NCI-H2227 treated with DMSO at 0.1 percent for 48 hours (cell line): ENCODE measurements at regions not wholly inside any gene's neighbourhood (a gene's known extent, or its start where the extent isn't known, plus 50 kb on each side); places are given as distances from the start of the nearest gene placed in this dataset.

ENCODE experiments used
- DNase-seq: peaks from one replicate; lab custom pipeline; 2025; lab: John Stamatoyannopoulos, UW

DNA sequence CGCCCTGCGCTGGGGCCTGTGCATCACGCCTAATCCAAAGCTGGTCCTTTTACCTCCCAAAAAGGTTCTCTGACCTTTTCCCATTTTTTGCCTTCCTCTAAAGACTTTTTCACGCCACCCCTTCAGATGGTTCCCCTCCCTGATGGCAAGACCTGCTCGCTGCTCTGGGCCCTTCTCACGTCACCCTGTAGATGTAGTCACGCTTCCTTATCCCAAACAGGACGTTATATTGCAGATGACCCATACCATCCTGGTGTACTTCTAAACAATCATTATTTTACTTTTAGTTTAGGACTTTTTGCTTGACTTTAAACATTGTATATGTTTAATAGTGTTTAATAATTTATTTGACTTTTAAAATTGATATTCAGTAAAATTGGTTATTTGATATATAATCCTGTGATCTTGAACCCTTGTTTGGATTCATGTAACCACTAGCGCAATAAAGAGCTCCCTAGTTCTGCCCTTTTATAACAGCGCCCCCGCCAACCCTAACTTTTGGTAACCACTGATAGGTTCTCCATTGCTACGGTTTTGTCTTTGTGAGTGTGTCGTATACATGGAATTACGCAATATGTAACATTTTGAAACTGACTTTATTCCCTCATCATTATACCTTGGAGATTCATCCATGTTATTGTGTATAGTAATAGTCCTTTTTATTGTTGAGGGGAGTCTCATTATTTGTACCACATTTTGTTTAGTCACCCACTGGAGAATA lies 159.0 kb upstream of the CHRNA7 start:
- DNase-seq: no peak

DNA sequence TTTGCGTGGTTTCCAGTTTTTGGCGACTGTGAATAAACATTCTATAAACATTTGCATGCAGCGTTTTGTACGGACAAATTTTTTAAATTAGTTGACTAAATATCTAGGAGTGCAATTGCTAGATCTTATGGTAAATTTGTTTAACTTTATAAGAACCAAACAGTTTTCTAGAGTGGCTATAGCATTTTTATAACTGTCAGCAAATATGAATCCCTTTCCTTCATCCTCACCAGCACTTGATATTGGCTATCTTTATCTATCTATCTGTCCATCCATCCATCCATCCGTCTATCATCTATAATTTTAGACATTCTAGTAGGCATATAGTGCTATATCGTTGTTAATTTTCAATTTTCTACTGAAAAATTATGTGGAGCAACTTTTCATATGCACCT lies 158.4 kb upstream of the CHRNA7 start:
- DNase-seq: no peak

DNA sequence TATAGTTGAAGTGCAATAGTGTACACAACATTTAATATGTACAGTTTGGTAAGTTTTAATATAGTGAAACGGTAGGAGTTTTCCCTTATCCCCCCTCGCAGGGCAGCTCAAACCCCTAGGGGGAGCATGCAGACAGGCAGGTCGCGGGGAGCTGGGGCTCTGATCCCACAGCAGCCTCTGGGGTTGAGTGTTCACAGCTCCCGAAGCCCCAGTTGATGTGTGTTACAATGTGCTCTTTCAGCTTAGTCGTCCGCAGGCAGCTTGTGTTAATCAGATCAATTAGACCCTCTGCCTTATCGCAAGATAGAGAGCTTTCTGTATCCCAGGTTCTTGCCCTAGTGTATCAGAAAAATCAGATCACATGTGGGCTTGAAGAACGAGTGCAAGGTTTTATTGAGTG lies 143.1 kb upstream of the CHRNA7 start:
- no peak for DNase-seq

- no peak for DNase-seq
These were observed 137.8 kb upstream of the CHRNA7 start for GRCh38 chr15:31892513-31892912.

GRCh38 chr15:31893780-31894179 lies 136.5 kb upstream of the CHRNA7 start:
- no peak for DNase-seq

- DNase-seq: no peak
These were observed 132.6 kb upstream of the CHRNA7 start for GRCh38 chr15:31897746-31898145.

DNA sequence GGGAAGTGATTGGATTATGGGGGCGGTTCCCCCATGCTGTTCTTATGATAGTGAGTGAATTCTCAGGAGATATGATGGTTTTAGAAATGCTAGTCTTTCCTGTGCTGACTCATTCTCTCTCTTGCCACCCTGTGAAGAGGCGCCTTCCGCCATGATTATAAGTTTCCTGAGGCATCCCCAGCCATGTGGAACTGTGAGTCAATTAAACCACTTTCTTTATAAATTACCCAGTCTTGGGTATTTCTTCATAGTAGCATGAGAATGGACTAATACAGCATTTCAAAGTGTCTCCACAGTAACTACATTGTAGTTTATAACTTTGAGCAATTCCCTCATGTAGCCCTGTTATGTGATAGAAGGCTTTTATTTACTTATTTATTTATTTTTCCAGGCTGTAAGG lies 128.8 kb upstream of the CHRNA7 start:
- no peak for DNase-seq

DNA sequence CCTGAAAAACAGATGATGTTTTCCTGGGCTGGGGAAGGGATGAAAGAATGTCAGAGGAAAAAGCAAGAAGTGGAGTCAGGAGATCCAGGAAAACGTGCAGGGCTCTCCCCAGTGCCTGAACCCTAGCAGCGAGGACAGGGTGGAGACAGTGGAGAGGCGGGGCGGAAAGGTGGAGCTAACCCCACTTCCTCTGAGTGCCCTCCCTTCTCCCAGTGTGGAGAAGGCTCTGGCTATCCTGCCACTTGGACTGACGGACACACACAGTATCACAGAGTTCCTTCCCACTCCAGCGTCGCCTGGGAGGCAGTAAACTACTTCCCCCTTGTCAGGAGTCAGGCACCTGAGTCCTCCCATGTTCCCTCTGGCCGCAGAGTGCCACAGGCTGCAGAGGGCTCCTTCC lies 125.3 kb upstream of the CHRNA7 start:
- DNase-seq: no peak

GRCh38 chr15:31925541-31925940 lies 104.8 kb upstream of the CHRNA7 start:
- no peak for DNase-seq

DNA sequence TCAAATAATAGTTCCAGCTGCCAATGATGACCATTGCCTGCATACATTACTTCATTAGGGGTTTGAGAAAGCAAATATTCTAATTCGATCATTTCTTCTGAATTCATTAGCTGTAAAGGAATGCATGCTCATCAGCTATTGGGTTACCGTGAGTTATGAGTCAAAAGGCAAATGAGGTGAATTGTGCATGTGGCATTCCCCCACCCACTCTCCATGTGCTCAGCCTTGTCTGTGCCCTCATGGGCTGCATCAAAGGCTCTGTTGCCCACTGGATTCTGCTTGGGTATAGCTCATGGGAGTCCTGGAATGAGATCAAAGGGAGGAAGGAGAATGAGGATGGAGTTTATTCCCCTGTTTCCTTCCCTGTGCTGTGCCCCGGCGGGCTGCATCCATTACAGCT lies 99.3 kb upstream of the CHRNA7 start:
- no peak for DNase-seq

DNA sequence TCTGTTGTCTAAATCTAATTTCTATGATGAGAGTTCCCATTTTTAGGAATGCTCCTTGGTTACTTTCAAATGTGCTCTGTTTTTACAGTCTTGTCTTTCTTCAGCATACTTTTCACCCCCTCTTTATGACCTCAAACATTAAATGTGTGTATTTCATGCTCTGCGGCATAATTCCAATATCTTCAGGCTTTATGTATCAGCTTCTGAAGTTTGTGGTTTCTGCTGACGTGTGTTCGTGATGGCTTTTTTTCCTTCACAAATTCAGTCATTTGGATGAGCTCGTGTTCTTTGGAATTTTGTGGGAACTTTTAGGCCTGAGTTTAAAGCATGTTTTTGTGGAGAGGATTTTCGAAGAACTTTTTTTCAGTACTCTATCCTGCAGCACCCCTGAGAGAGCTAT lies 97.7 kb upstream of the CHRNA7 start:
- DNase-seq: no peak

DNA sequence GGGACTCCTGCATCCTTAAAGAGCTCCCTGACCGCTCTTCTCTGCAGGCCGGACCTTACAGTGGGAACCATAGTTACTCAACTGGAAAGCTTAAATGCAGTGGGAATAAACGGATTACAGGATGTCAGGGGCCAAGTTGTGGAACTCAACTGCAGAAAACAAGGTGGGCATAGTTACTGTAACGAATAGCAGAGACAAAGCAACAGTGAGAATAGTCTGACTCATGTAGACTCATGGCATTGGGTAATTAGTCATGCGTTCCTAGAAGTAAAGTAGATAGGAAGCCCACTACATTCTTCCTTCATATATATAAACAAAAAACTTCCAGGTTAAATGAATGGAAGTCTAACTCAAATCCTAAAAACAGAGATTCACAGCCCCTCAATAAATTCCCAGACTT lies 95.5 kb upstream of the CHRNA7 start:
- DNase-seq: no peak

DNA sequence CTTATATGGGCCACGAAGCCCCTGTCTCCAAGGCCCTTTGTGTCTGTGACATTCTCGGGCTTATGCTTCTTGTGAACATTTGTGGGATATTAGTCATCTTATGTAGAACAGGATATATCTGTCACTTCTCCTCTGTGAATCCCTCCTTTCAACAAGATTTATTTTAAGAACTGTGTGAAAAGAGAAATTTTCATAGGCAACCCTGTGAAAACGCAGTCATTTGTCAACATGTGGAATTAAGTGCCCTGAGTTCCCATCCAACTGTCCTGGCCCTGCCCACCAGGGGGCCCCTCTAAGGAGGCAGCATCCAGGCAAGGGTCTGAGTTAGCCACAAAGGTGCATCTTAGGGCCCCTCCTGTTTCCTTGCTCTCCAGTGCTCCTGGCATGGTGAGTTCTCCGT lies 76.8 kb upstream of the CHRNA7 start:
- no peak for DNase-seq

DNA sequence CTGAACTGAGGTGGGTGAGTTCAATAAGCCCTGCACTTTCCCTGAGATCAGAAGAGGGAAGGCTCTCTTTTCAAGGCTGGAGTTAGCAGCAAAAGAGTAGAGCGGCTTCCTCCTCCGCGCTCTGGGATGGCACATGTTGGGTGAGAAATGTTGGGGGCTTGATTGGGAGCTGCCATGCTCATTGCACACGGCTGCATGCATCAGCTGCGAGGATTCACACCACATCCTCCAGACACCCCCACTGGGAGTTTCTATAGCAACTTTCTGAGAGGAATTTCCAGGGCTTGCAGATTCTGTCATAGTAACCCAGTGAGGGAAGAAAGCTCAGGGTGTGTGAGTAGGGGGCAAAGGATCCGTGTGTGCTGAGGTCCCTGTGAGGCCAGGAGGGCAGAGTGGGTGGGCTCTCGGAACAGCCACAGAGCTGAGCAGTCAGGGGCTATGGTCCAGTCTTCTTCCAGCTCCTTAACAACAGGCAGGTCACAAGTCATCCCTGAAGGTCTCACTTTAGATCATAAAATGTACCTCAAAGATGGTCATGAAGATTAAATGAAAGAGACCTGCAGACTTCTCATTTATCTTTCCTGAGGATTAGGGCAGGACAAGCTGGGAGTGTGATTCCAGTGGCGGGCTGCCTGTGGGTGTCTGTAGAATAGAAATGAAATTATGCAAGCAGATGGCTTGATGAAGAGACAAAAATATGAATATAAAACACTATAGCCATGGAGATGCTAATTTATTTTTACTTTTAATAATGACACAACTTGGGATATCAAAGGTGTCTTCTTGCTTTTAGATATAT lies 75.7 kb upstream of the CHRNA7 start:
- DNase-seq: no peak

- no peak for DNase-seq
These were observed 74.6 kb upstream of the CHRNA7 start for GRCh38 chr15:31955734-31956133.

DNA sequence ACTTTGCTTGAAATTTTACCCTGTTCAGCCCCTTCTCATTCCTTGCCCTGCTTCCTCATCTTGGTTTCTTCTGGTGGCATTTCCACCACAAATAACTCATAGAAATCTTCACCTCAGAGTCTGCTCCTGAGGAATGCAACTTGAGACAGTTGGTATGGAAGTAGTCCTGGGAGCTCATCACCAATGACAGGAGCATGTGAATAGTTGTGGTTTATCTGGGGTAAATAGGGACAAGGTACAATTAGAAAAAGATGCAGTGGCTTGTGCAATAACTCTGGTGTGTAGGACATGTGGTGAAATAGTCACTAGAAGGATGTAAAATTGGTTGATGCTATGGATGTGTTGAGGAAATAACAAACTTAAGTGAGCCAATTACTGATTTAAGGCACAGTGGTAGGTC lies 72.7 kb upstream of the CHRNA7 start:
- no peak for DNase-seq

DNA sequence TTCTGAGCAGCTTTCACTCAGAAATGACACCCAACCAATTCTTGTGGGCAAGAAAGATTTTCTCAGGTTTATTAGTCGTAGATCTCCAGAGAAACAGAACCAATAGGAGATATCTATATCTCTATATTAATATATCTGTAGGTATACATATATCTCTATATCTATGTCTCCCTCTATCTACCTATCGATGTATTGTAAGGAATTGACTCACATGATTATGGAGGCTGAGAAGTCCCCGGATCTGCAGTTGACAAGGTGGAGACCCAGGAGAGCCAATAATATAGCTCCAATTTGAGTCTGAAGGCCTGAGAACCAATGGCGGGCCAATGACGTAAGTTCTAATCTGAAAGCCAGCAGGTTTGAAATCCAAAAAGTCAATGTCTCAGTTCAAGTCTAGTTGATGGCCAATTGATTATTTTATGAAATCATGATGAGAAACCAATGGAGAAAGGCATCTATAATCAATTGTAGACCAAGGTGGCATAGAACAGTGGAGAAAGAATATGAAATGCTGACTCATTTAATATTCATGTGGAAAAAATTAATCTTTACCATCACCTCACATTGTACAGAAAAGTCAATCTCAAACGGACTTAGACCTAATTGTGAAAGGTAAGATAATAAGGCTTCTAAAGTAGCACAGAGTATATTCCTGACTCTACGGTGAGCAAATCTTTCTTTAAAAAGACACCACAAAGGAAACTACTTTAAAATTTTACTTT lies 65.6 kb upstream of the CHRNA7 start:
- DNase-seq: no peak

GRCh38 chr15:31970007-31970406 lies 60.3 kb upstream of the CHRNA7 start:
- no peak for DNase-seq

- no peak for DNase-seq
These were observed 57.1 kb upstream of the CHRNA7 start for GRCh38 chr15:31973197-31973596.

DNA sequence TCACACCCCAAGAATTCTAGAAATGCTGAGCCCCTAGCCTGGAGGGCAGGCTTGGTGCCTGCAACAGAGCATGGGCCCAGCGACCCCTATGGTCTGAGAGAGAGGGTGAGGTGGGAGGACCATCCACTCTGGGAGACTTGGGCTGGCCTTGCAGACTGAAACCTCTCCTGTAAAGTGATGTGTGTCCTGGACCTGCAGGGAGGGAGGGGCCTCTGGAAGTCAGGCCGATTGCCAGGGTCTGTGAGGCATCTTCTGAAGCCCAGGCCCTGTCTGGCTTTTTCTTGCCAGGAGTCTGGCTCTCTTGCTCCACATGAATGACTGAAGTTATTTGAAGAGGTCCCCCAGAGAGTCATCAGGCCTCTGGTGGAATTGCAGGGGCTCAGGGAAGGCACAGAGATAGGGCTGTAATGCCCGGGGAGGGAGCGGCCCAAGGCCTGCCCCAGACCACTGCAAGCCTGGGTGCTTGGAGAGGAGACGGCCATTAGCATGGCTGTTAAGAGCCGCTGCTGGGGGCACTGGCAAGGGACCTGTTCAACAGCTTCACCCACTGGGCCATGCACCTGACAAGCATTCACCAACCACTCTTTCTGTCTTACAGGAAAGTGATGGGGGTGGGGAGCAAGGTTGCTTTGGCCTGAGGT lies 56.0 kb upstream of the CHRNA7 start:
- DNase-seq: no peak

DNA sequence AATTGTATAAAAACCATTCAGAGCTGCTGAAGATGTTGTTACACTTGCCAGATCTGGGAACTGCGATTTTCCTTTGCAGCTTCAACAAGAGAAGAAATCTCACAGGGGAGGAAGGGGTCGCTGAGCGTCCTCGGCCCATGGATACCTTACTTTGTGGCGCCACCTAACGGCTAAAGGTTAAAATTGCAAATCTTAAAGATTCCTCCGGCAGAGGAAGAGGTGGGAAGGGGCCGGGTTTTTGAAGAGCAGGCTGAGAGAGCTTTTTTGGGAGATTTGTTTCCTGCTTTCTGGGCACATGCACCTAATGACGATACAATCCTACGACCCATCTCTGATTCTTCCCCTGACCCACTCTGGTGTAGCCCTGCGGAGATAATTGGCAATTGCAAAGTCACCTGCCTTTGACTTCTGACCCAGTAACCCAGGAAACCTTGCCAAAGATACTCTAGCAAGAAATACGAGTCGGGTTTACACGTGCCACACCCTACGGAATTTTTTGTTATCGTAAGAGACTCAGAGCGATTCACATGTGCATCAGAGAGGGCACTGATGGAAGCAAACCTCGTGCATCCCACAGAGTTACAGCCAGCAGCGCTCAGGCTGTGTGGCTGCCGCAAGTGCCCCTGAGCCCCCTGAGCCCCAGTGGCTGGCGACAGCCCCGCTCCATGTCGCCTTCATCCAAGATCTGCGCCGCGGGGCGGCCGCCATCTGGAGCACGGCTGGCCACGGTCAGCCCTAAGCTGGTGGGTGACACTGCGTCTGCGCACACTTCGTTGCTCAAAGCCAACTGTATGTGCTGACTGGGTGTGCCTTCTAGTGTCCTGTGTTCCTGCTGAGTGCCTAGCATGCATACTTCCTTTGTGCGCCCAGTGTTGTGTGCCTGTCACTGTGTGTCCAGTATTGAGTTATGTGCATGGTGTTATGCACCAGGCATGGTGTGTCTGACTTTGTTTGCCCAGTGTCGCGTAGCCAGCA lies 55.2 kb upstream of the CHRNA7 start:
- DNase-seq: peak; percentile 26
